HFF-Myc (cell line): ENCODE measurements at regions not wholly inside any gene's neighbourhood (a gene's known extent, or its start where the extent isn't known, plus 50 kb on each side); places are given as distances from the start of the nearest gene placed in this dataset.
"Not testable (repeated sequence)": the region's sequence is repeated elsewhere in the genome, so short reads cannot be mapped to it uniquely, and the experiment has no call there.

ENCODE experiments used
- DNase-seq: peaks from one replicate; pipeline ENCODE4 v3.0.0-alpha.2; 2011; ENCODE audit warnings: low read depth; ENCODE audit errors: extremely low read depth
- H3K4me3 ChIP-seq: replicated peaks from 2 replicates; pipeline ENCODE4 v1.5.1; 2011; ENCODE audit warnings: low read depth, mild to moderate bottlenecking, control low read depth, low read length
- TF ChIP-seq, protein P1 (sequence below): IDR thresholded peaks from 2 replicates; pipeline ENCODE4 v1.5.1; 2012; ENCODE audit warnings: mild to moderate bottlenecking, low read depth, low read length, control low read depth; ENCODE audit errors: missing control alignments

DNA sequence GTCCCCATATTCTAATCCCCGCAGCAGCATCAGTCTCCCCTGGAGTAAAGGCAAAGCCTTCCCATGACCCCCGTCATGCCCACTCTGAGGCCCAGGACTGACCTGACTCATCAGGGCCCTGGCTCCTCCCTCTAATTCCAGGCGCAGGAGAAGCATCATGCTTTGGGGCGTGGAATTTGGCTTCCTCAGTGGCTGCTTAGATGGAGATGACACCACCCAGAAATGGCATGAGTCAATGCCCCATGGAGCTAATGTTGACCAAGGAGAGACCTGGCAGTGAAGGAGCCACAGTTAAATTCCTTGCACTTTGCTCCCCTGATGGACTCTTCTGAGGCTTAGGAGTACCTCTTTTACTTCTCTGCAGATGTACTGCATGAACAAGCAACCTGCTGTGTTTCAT is 204.2 kb upstream of the PROK2 start:
- no peak overlapping the region for H3K4me3 ChIP-seq
- TF ChIP-seq, protein P1, sequence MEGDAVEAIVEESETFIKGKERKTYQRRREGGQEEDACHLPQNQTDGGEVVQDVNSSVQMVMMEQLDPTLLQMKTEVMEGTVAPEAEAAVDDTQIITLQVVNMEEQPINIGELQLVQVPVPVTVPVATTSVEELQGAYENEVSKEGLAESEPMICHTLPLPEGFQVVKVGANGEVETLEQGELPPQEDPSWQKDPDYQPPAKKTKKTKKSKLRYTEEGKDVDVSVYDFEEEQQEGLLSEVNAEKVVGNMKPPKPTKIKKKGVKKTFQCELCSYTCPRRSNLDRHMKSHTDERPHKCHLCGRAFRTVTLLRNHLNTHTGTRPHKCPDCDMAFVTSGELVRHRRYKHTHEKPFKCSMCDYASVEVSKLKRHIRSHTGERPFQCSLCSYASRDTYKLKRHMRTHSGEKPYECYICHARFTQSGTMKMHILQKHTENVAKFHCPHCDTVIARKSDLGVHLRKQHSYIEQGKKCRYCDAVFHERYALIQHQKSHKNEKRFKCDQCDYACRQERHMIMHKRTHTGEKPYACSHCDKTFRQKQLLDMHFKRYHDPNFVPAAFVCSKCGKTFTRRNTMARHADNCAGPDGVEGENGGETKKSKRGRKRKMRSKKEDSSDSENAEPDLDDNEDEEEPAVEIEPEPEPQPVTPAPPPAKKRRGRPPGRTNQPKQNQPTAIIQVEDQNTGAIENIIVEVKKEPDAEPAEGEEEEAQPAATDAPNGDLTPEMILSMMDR, result no peak
- DNase-seq, result no peak

- H3K4me3 ChIP-seq, result no peak overlapping the region
- TF ChIP-seq, protein P1, result no peak
- no peak for DNase-seq
Observed at GRCh38 chr3:71987828-71988227, 202.9 kb upstream of the PROK2 start.

- TF ChIP-seq, protein P1, result peak; percentile 41
- no peak overlapping the region for H3K4me3 ChIP-seq
- no peak for DNase-seq
Observed at GRCh38 chr3:71987089-71987735, 202.3 kb upstream of the PROK2 start.

GRCh38 chr3:71986606-71987005 is 201.7 kb upstream of the PROK2 start:
- DNase-seq, result no peak
- TF ChIP-seq, protein P1, result no peak
- H3K4me3 ChIP-seq, result no peak overlapping the region

DNA sequence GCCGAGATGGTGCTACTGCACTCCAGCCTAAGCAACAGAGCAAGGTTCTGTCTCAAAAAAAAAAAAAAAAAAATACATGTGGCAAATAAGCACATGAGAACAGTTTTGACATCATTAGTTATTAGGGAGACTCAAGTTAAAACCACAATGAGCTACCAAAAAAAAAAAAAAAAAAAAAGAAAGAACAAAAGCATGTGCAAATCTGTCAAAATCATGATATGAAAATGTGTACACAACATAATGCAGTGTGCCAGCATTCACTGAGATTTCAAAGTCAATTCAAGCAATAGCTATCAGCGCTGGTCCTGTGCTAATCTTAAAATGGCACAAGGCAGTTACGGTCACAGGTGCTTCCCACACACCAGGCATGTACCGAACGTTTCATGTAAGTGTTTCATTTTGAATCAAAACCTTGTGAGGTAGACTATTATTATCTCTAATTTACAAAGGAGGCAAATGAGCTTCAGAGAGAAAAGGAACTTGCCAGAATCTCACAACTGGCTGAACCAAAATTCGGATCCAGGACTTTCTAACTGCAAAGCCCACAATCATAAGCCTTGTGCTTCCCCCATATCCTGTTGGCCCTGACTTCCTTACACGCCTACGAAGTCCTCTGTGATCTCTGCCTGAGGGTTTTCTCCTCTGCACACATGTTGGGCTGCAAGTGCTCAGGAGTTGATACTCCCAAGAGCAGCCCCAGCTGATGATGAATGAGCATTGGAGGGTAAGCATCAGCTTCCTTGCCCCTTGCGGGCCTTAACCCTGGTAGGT is 200.1 kb upstream of the PROK2 start:
- TF ChIP-seq, protein P1, result no peak
- no peak for DNase-seq
- no peak overlapping the region for H3K4me3 ChIP-seq

DNA sequence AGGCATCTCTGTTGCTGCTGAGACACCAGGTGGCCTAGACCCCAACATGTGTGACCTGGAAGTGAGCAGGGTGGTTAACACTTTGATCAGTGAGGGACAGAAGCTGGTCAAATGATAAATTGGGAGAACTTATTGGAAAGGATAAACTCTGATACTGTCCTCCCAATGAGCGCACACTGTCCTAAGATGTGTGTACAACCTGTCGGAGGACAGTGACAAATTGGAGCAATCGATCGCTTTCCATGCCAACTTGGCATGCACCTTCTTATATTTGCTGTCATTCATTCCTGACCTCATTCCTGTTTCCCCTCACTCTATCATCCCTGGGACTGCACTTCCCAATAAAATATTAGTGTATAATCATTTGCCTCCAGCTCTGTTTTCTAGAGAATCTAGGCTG is 198.7 kb upstream of the PROK2 start:
- DNase-seq, result no peak
- no peak overlapping the region for H3K4me3 ChIP-seq
- TF ChIP-seq, protein P1, result no peak

DNA sequence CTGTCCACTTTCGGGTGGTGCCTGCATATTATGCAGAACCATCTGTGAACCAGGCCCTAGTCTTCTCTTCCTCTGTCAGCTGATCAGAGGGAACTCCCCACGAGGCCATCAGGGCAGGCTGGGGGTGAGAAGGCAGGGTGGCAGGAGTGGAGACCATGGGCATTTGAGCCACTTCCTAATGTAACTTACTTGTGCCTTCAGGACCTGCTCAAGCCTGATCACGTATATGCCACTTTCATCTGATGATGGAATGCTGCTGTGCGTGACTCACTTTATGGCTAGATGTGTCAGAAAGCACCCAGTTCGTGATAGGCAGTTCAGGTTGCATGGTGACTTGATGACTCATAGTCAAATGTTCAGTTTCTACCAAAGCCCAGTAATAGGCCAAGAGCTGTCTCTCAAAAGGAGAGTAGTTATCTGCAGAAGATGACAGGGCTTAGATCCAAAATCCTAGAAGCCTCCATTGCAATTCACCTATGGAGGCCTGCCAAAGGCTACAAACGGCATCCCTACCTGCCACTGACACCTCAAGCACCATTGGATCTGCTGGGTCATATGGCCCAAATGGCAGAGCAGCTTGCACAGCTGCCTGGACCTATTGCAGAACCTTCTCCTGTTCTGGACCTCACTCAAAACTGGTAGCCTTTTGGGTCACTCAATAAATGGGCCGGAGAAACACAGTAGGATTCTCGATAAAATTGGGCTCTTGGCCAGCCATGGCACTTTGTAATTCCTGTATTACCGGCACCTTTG is 197.7 kb upstream of the PROK2 start:
- peak; percentile 77 for DNase-seq
- H3K4me3 ChIP-seq, result not testable (repeated sequence)
